ENCODE measurements at regions not wholly inside any gene's neighbourhood (a gene's known extent, or its start where the extent isn't known, plus 50 kb on each side); places are given as distances from the start of the nearest gene placed in this dataset.
"Not testable (repeated sequence)": the region's sequence is repeated elsewhere in the genome, so short reads cannot be mapped to it uniquely, and the experiment has no call there.

DNA sequence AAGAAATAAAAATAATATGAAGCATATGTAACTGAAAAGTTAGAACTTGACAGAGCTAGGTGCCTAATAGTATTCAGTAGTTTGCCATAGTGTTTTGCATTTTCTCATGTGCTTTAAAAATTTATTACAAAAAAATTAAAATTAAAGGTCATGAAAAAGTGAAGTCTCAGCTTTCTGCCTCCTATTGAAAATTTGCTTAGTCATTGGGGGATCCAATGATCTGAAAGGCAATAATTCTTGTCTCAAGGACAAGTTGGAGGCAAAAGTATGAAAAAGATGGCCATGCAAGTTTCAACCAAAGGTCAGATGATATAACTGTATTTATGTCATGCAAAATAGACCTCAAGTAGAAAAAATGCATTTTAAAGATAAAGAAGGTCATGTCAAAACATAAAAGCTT is 140.7 kb downstream of the DUSP10 start:
- DNase-seq: no peak

DNA sequence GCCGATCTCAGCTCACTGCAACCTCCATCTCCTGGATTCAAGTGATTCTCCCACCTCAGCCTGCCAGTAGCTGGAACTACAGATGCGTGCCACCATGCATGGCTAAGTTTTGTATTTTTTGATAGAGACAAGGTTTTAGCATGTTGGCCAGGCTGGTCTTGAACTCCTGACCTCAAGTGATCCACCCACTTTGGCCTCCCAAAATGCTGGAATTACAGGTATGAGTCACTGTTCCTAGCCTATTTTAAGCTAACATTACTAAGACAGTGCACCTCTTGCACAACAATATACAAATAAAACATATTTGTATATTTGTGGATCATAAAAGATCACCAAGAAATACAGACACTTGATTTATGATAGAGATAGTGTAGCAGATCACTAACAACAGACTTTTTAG is 139.1 kb downstream of the DUSP10 start:
- DNase-seq: no peak

DNA sequence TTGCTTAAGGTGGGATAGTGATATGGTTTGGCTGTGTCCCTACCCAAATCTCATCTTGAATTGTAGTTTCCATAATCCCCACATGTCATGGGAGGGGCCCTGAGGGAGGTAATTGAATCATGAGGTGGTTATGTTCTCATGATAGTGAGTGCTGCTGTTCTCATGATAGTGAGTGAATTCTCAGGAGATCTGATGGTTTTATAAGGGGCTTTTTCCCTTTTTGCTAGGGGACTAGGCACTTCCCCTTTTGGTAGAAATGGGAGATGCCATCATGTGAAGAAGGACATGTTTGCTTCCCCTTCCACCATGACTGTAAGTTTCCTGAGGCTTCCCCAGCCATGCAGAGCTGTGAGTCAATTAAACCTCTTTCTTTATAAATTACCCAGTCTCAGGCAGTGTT is 137.5 kb downstream of the DUSP10 start:
- DNase-seq: not testable (repeated sequence)

DNA sequence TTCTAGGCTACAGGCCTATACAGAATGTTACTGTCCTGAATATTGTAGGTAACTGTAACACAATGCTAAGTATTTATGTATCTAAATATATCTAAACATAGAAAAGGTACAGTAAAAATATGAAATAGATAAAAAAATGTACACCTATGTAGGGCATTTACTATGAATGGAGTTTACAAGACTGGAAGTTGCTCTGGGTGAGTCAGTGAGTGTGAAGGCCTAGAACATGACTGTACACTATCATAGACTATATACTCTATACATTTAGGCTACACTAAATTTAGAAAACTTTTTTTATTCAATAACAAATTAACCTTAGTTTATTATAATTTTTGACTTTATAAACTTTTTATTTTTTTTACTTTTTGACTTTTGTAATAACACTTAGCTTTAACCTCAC is 136.9 kb downstream of the DUSP10 start:
- no peak for DNase-seq

DNA sequence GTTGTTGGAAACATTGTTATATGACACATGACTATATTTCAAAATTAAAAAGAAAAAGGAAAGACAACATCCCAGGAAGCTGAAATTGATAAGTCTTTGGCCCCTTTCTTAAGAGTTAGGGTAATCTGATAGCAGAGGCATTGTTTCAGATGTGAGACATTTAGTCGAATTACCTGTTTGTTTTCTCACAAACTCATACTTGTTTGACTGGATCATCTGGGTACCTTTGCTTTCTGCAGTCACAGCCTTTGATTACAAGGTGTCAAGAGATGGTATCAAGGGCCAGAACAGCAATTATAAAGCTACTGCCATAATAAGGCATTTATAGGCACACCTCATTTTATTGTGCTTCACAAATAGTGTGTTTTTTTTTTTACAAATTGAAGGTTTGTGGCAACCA is 136.3 kb downstream of the DUSP10 start:
- no peak for DNase-seq

DNA sequence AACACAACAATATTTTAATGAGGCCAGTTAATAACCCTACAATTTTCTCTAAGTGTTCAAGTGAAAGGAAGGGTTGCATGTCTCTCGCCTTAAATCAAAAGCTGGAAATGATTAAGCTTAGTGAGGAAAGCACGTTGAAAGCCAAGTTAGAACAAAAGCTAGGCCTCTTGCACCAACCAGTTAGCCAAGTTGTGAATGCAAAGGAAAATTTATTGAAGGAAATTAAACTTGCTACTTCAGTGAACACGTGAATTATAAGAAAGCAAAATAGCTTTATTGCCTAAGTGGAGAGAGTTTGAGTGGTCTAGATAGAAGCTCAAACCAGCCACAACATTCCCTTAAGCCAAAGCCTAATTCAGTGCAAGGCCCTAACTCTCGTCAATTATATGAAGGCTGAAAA is 135.6 kb downstream of the DUSP10 start:
- no peak for DNase-seq

DNA sequence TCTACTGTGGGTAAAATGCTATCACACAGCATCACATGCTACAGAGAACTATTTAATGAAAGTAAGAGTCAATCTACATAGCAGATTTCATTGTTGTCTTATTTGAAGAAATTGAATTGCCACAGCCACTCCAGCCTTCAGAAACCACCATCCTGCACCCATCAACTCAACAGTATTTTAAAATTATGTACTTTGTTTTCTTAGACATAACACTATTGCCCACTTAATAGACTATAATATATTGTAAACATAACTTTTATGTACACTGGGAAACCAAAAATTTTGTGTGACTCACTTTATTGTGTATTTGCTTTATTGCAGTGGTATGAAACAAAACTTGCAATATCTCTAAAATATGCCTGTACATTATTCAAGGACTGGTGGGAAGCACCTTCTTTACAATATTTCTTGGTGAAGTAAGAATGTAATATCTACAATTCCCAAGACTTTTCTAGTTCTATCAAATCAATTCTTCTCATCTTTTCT is 133.0 kb downstream of the DUSP10 start:
- no peak for DNase-seq

DNA sequence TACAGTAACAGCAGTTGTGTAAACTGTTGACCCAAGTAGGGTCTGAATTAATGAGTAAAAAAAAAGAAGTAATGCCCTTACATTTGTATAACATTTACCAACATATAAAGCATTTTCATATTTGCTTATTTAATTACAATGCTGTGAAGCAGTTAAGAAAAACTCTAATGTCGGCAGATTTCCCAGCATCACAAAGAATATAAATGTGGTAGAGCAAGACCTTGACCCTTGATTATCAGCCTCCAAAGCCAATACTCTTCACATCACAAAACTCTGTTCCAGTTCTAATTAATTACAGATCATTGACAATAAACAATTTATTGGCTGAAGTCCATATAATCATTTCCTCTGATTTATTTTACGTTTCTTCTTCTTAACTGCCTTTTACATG is 130.2 kb downstream of the DUSP10 start:
- no peak for DNase-seq

DNA sequence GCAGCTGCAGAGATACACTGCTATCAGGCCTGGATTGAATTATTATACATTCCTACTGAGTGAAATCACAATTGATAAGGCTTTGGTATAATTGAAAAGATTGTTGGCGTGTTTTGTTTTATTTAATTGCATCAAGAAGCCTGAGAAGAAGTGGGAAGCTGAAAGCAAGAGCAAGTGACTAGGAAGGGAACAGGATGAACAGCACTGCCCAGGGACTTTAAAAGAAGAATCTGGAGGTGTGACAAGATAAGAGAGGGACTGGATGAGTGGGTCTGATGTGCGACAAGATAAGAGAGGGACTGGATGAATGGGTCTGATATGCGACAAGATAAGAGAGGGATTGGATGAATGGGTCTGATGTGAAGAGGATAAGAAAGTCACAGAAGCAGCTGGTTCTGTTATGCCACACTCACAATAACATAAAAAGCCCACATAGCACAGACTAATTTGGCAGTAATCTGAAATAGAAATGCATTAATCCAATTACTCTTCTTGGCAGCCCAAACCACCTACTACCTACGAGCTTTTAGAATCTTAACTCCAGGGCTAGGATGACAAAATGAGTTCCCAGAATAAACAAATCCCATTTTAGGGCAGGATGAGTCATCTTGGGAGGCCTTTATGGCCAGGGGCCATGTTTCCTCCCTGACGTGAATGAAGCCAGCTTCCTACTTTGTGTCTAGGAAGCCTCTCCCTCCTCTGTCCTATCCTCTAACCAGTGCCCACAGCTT is 129.7 kb downstream of the DUSP10 start:
- no peak for DNase-seq

DNA sequence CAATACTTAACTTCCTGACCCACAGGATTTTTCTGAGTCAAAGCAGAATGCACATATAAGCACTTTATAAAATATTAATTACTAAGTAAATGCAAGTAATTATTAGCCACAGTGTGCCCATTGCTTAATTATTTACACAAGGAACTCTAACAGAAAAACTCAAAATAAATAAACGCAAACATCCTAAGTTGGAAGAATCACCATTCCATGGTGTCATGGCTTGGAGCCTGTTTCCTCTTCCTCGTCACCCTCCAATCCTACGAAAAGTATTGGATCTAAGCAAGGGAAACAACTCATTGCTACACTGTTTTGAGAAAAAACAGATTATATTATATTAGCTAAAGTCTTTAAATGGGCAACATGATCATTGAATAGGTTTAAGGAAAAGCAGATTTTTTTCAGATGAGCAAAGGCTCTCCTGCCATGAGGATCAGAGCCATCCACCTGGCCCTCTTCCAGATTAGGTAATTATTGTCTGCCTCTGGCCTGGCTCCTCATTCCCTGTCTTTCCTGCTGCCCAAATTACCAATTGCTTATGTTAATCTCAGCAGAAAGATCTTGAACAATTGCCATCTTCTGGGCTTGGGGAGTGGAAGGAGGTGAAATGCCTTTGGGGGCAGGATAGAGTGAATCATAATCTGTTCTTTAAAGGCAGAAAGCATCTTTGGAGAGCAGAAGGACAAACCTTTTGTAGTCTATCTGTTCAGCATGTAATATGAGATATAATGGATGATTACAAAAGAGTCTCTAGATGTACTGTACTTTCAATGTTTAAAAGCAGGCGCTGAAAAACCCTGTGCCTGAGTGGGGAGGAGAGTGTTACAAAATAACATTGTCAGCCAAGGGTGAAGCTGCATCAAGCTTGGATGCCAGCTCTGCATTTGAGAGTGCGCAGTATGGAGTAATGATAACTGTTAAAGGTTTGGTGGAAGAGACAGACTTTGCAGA is 121.2 kb downstream of the DUSP10 start:
- DNase-seq: no peak

DNA sequence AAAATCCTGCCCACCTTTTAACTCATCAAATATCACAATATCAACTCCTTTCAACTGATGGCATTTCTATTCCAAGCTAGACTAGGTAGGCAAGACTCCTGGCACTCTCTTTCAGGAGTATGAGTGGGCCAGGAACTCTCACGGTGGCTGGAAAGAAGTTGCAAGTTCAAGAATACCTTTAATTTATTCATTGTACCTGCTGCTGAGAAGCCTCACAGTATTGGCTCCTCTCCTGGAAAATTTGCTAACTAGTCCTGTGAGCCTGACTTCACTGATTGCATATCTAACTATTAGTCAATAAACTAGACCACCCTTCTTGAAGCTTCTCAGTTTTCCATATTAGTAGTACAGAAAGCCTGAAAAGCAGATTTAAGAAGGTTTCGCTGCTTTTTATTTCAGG is 120.2 kb downstream of the DUSP10 start:
- DNase-seq: no peak

DNA sequence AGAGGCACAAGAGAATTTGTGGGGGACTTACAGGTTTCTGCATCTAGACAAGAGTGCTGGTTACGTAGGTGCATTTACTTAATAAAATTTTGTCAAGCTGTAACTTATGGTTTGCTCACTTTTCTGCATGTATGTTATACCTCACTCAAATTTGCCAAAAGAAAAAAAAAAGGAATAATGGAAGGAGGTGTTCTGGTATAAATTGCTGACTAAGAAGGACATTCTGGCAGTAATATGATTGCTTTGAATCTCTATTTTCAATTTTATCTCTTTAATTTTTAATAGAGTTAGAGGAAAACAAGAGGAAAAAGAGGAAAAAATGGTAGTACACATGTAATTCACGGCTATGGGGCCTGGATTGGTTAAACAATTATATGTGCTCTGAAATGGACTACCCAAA is 119.5 kb downstream of the DUSP10 start:
- no peak for DNase-seq

DNA sequence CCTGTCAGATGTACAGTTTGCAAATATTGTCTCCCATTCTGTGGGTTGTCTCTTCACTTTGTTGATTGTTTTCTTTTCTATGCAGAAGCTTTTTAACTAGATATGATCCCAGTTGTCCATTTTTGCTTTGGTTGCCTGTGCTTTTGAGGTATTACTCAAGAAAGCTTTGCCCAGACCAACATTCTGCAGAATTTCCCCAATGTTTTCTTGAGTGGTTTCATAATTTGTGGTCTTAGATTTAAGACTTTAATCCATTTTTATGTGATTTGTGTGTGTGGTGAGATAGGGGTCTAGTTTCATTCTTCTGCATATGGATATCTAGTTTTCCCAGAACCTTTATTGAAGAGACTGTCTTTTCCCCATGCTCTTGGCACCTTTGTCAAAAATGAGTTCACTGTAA is 116.9 kb downstream of the DUSP10 start:
- DNase-seq: no peak

DNA sequence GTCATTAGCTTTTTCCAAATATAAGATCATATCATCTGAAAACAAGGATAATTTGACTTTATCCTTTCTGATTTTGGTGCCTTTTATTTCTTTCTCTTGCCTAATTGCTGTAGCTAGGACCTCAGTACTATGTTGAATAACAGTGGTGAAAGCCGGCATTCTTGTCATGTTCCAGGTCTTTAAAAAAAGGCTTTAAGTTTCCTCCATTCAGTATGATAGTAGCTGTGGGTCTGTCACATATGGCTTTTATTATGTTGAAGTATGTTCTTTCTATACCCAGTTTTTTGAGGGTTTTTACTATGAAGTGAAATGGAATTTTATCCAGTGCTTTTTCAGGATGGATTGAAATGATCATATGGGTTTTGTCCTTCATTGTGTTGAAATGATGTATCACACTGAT is 115.8 kb downstream of the DUSP10 start:
- DNase-seq: no peak

DNA sequence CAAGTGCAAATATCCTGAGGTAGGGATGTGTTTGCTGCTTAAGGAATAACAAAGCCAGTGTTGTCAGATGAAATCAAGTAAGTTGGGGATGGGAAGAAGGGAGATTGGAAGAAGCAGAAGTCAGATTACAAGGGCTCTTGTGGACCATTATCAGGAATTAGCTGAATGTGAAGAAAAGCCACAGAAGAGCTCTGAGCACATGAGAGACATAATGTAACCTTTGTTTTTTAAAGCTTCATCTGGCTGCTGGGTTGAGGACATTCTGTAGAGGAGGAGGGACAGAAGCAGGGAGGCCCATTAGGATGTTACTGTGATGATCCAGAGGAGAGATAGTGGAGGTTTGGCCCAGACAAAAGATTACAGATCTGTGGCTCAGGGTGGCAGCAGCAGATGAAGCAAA is 111.7 kb downstream of the DUSP10 start:
- DNase-seq: no peak

DNA sequence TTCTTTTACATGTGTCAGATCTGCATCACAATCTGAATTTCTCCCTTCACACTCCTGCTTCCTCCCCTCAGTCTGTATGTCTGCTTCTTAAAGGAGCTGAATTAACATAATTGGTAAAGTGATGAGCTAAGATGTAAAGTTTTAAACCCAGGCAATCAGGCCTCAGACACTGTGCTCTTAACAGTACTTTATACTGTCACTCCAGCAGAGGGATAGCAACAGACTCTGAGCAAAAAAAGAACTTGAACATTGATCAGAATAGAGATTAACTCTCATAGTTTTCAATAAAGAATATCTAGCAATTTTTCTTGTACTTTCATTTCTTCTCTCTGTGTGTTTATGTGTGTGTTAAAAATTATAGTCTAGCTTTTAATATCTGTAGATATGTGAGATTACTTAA is 110.3 kb downstream of the DUSP10 start:
- DNase-seq: no peak

DNA sequence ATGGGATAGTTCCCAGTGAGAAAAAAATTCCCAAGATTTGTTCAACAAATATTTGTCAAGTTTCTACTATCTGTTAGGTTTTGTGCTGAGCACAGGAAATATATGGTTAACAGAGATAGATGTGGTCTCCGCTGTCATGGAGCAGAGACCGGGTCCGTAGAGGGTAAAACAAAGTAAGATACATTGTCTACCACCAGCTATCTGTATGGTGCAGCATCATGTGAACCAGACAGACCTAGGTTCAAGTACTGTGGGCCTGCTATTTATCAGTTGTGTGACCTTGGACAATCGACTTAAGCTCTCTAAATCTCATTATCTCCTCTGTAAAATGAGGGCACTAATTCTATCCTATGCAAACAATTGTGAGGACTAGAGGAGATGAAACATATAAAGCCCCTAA is 109.8 kb downstream of the DUSP10 start:
- no peak for DNase-seq

DNA sequence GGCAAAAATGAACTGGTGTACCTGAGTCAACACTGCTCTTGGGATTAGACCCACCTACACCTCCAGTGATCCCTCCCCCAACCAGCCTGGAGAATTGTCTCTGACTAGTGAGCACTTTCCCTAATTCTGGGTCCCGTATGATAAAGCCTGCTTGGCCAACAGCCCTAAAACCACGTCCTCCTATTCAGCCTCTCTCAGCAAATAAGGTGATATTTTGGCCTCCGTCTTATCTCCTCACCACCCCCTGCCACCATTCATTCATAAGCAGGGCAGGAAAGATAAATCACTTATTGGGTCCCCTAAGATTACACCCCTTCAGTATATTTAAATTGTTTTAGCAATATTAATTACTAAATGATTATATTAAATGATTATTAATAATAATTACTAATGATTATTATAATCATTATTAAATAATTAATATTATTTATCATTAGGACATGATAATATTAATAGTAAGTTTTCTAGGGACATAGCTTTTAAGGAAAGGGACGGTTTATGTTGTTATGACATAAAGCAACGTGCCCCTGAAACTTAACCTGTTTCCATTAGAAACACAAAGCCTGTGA is 108.0 kb downstream of the DUSP10 start:
- DNase-seq: no peak

DNA sequence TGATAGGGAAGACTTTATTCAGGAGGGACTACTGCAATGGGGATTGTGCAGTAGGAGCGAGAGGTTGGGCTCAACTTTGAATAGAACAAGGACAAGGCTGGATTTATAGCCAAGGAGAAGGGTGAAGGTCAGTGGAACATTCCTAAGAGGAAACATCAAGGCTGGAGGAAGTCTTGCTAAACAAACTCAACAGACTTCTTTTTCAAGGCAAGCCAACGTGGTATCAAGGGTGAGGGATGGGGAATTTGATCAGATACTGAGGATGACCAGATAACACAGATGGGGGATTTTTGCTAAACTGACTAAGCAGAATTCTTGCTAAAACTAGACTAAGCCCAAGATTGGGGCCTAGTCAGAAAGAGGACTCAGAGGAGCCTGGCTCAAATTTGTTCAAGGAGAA is 107.3 kb downstream of the DUSP10 start:
- DNase-seq: no peak

DNA sequence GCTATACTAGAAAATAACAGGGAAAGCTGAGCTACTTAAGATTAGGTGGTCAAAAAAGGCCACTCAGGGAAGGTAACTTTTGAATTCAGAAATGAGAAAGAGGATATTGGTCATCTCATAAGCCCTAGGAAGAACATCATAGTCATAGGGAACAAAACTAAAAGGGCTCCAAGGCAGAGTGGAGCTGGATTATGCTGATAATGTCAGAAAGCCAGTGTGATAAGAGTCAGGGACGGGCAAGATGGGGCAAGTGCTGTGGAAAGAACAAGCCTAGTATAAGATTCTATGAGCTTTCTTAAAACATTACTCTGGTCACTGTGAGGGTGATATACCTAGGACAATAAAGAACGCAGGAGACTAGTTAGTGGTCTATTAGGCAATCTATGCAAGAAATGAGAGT is 106.6 kb downstream of the DUSP10 start:
- no peak for DNase-seq

DNA sequence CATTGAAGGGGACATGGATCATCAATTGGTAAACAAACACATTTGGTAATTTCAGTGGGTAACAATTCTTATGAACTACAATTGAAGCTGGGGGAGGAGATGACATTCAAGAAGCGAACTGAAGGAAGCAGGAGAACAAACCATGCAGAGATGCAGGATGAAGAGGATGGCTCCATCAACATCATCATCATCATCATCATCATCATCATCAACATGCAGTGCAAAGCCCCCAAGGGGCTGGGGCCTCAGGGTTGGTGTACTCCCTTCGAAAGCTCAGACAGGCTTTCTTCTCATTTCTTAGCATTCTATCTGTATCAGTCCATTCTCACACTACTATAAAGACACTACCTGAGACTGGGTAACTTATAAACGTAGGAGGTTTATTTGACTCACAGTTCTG is 105.8 kb downstream of the DUSP10 start:
- DNase-seq: no peak

DNA sequence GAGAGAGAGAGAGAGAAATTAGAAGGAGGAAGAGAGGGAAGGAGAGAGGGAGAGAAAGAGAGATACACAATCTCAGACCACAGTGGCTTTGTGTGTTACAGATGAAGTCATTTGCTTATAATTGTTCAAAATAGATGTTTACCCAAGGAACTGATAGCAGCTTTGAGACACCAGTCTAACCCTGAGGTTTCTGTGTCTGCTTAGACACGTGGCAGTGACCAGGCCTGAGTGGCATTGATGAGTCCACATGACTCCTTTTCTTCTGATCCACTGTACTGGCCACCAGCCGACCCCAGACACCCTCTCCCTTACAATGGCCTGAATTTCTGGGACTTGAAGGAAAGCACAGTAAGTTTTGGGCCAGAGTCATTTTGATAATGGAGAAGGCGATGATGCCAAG is 104.9 kb downstream of the DUSP10 start:
- DNase-seq: no peak

DNA sequence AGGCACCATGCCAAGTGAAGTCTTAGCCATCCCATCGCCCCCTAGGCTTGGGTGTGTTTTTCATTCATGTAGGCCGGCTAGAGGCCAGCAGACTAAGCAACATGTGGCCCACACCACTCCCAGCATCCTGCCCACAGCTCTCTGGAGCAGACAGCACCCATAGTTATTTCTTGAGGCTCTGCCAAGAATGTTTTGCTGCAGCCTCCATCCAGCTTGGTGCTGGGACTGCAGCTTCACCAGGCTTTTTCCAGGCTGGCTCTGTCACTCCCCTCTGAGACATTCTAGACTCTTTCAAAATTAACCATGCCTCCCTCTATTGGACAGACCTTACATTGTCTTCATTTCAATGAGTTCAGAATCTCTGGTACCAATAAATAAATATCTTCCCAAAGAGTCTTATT is 104.2 kb downstream of the DUSP10 start:
- no peak for DNase-seq

DNA sequence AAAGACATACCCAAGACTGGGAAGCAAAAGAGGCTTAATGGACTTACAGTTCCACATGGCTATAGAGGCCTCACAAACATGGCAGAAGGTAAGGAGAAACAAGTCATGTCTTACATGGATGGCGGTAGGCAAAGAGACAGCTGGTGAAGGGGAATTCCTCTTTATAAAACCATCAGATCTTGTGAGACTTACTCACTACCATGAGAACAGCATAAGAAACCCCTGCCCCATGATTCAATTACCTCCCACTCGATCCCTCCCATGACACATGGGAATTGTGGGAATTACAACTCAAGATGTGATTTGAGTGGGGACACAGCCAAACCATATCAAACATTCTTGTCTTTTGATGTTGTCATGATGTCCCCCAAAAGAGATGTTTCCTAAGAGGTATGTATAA is 103.3 kb downstream of the DUSP10 start:
- no peak for DNase-seq
